ENCODE measurements at regions not wholly inside any gene's neighbourhood (a gene's known extent, or its start where the extent isn't known, plus 50 kb on each side); places are given as distances from the start of the nearest gene placed in this dataset.
A peak's percentile ranks its signal among the peaks of the same experiment; 100 is the strongest.

- in situ Hi-C loops (cut with HindIII; ENCODE audit: low pct_unique_long_range_greater_than_20kb, low sequenced_read_pairs): no loop called here
- Histone ChIP-seq H3K4me3 (ENCODE audit: low read depth in 2 of 2, low read length in 2 of 2) (no peak overlapping the region), H3K27ac (ENCODE audit: low read length) (no peak overlapping the region), H3K27me3 (ENCODE audit: control insufficient read depth, insufficient read depth, low read length) (no peaks in the 10 kb centered on the region), H3K36me3 (ENCODE audit: control insufficient read depth, insufficient read depth, low read length) (no peaks in the 10 kb centered on the region), H3K9me3 (ENCODE audit: control insufficient read depth, insufficient read depth, low read depth, low read length) (peaks cover 4% of the 10 kb centered on the region; the same call in 1 of the 2 replicates), H3K4me1 (ENCODE audit: control insufficient read depth, insufficient read depth, low read length) (peaks cover 7% of the 10 kb centered on the region; the same call in 1 of the 2 replicates)
- DNase-seq (ENCODE audit: low read depth, low spot score) (no peak), ATAC-seq (peak; percentile 83)
- TF ChIP-seq, protein P1, sequence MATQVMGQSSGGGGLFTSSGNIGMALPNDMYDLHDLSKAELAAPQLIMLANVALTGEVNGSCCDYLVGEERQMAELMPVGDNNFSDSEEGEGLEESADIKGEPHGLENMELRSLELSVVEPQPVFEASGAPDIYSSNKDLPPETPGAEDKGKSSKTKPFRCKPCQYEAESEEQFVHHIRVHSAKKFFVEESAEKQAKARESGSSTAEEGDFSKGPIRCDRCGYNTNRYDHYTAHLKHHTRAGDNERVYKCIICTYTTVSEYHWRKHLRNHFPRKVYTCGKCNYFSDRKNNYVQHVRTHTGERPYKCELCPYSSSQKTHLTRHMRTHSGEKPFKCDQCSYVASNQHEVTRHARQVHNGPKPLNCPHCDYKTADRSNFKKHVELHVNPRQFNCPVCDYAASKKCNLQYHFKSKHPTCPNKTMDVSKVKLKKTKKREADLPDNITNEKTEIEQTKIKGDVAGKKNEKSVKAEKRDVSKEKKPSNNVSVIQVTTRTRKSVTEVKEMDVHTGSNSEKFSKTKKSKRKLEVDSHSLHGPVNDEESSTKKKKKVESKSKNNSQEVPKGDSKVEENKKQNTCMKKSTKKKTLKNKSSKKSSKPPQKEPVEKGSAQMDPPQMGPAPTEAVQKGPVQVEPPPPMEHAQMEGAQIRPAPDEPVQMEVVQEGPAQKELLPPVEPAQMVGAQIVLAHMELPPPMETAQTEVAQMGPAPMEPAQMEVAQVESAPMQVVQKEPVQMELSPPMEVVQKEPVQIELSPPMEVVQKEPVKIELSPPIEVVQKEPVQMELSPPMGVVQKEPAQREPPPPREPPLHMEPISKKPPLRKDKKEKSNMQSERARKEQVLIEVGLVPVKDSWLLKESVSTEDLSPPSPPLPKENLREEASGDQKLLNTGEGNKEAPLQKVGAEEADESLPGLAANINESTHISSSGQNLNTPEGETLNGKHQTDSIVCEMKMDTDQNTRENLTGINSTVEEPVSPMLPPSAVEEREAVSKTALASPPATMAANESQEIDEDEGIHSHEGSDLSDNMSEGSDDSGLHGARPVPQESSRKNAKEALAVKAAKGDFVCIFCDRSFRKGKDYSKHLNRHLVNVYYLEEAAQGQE (IDR thresholded peaks at IDR 0.05; ENCODE audit: insufficient read depth in 1 of 2, low read depth in 2 of 2, low read length in 1 of 2): no peak
- no TSS peak for BruUV-seq (replicated peaks)
- POLR2A ChIA-PET: no interaction called here
- intact Hi-C loops (cut with micrococcal nuclease; ENCODE audit: unreplicated experiment): loop anchor here (10.0 kb wide), 1 partner anchor 195 kb away; no protein-coding TSS in a partner anchor
- CTCF ChIA-PET: no interaction called here
These were observed 77.8 kb upstream of the MAX start for GRCh38 chr14:65179918-65180724.

DNA sequence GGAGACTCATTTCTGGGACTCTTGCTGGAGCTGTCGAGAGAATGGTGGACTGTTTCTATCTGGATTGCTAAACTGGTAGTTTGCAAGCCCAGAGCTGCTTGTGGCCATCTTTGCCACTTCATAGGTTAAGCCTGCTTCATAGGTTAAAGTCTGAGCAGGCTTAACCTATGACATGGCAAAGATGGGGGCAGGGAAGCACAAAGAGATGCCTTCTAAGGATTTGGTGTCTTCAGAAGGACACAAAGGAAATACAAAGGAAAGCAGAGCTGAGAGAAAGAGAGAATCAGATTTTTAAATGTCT is 78.4 kb upstream of the MAX start:
- intact Hi-C loops (cut with micrococcal nuclease; ENCODE audit: unreplicated experiment) (no loop called here), in situ Hi-C loops (cut with HindIII; ENCODE audit: low pct_unique_long_range_greater_than_20kb, low sequenced_read_pairs) (no loop called here)
- no peak overlapping the region for H3K27ac ChIP-seq (ENCODE audit: low read length)
- peaks cover 4% of the 10 kb centered on the region; the same call in 1 of the 2 replicates for H3K9me3 ChIP-seq (ENCODE audit: control insufficient read depth, insufficient read depth, low read depth, low read length)
- no peak overlapping the region for H3K4me3 ChIP-seq (ENCODE audit: low read depth in 2 of 2, low read length in 2 of 2)
- no peak for DNase-seq (ENCODE audit: low read depth, low spot score)
- no peak for ATAC-seq
- CTCF ChIA-PET: no interaction called here
- peaks cover 7% of the 10 kb centered on the region; the same call in 1 of the 2 replicates for H3K4me1 ChIP-seq (ENCODE audit: control insufficient read depth, insufficient read depth, low read length)
- no peaks in the 10 kb centered on the region for H3K36me3 ChIP-seq (ENCODE audit: control insufficient read depth, insufficient read depth, low read length)
- no TSS peak for BruUV-seq (replicated peaks)
- no peaks in the 10 kb centered on the region for H3K27me3 ChIP-seq (ENCODE audit: control insufficient read depth, insufficient read depth, low read length)
- POLR2A ChIA-PET: no interaction called here
- TF ChIP-seq POLR2AphosphoS5 (IDR thresholded peaks at IDR 0.05; ENCODE audit: low read depth, low read length): no peak
- TF ChIP-seq SIN3A (IDR thresholded peaks at IDR 0.05; ENCODE audit: borderline replicate concordance, insufficient read depth, low read depth, low read length): no peak
- TF ChIP-seq, protein P2, sequence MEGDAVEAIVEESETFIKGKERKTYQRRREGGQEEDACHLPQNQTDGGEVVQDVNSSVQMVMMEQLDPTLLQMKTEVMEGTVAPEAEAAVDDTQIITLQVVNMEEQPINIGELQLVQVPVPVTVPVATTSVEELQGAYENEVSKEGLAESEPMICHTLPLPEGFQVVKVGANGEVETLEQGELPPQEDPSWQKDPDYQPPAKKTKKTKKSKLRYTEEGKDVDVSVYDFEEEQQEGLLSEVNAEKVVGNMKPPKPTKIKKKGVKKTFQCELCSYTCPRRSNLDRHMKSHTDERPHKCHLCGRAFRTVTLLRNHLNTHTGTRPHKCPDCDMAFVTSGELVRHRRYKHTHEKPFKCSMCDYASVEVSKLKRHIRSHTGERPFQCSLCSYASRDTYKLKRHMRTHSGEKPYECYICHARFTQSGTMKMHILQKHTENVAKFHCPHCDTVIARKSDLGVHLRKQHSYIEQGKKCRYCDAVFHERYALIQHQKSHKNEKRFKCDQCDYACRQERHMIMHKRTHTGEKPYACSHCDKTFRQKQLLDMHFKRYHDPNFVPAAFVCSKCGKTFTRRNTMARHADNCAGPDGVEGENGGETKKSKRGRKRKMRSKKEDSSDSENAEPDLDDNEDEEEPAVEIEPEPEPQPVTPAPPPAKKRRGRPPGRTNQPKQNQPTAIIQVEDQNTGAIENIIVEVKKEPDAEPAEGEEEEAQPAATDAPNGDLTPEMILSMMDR (IDR thresholded peaks at IDR 0.05): no peak
- TF ChIP-seq, protein P1 (IDR thresholded peaks at IDR 0.05; ENCODE audit: insufficient read depth in 1 of 2, low read depth in 2 of 2, low read length in 1 of 2): no peak
- TF ChIP-seq TCF7L2 (IDR thresholded peaks at IDR 0.05; ENCODE audit: low read depth, low read length): no peak

All from Panc1 (cell line).